Suprapubic skin (tissue), 3 donors: ENCODE measurements at regions not wholly inside any gene's neighbourhood (a gene's known extent, or its start where the extent isn't known, plus 50 kb on each side); places are given as distances from the start of the nearest gene placed in this dataset.

Experiments
- CTCF ChIP-seq, 2 donors: fragments of 200-600 bp in 1 of 2; fragments of 450-650 bp in 1 of 2; sonication (generic) in 1 of 2; IDR thresholded peaks; one replicate each; pipeline ENCODE4 v1.5.1; 2016 to 2019; ENCODE audit warnings: antibody characterized with exemption in 2 of 2, mild to moderate bottlenecking in 1 of 2, moderate library complexity in 1 of 2
- POLR2A ChIP-seq, 2 donors: fragments of 450-650 bp; IDR thresholded peaks; one replicate each; pipeline ENCODE4 v1.6.1; 2017; ENCODE audit warnings: antibody characterized with exemption in 2 of 2, mild to moderate bottlenecking in 2 of 2, moderate library complexity in 2 of 2

DNA sequence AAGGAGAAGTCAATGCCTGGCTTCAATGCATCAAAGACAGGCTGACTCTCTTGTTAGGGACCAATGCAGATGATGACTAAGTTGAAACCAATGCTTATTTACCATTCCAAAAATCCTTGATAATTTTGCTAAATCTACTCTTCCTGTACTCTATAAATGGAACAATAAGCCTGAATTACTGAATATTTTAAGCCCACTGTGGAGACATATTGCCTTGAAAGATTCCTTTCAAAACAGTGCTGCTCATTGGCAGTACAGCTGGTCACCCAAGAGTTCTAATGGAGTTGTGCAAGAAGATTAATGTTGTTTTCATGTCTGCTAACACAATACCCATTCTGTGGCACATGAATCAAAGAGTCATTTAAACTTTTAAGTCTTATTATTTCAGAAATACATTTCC is 181.0 kb upstream of the CBLB start:
- no peak for TF ChIP-seq CTCF (IDR thresholded peaks at IDR 0.05)
- no peak for TF ChIP-seq POLR2A (IDR thresholded peaks at IDR 0.05)
